ENCODE measurements at regions not wholly inside any gene's neighbourhood (a gene's known extent, or its start where the extent isn't known, plus 50 kb on each side); places are given as distances from the start of the nearest gene placed in this dataset.

GRCh38 chr12:130216031-130216430, 53.8 kb downstream of the FZD10 start:
- no peaks in the 10 kb centered on the region for H3K36me3 ChIP-seq
- no peaks in the 10 kb centered on the region for H3K27me3 ChIP-seq
- no peak overlapping the region for H3K4me3 ChIP-seq
- no peaks in the 10 kb centered on the region for H3K9me3 ChIP-seq
- TF ChIP-seq EP300 (IDR thresholded peaks at IDR 0.05) (no peak), CTCF (IDR thresholded peaks at IDR 0.05) (no peak), POLR2A (IDR thresholded peaks at IDR 0.05) (no peak)
- no peak overlapping the region for H3K27ac ChIP-seq
- H3K4me1 ChIP-seq (ENCODE audit: insufficient read depth), result no peaks in the 10 kb centered on the region
- DNase-seq, result no peak
- WGBS, 3 donors, result 74 to 83% (median 75%) methylated on average over 9 of the region's 9 CpGs
- intact Hi-C loops (cut with DNase I), result no loop called here

- 90 to 91% (median 90%) methylated on average over 12 of the region's 12 CpGs for WGBS, 3 donors
- H3K27me3 ChIP-seq, result no peaks in the 10 kb centered on the region
- intact Hi-C loops (cut with DNase I), result no loop called here
Measured at GRCh38 chr12:130218682-130219081, 56.4 kb downstream of the FZD10 start.

GRCh38 chr12:130219929-130220705, 57.9 kb downstream of the FZD10 start:
- TF ChIP-seq EP300 (IDR thresholded peaks at IDR 0.05), result no peak
- no peak for TF ChIP-seq CTCF (IDR thresholded peaks at IDR 0.05)
- TF ChIP-seq POLR2A (IDR thresholded peaks at IDR 0.05), result no peak
- intact Hi-C loops (cut with DNase I), result no loop called here
- no peak overlapping the region for H3K4me3 ChIP-seq
- no peaks in the 10 kb centered on the region for H3K9me3 ChIP-seq
- no peaks in the 10 kb centered on the region for H3K27me3 ChIP-seq
- no peak overlapping the region for H3K27ac ChIP-seq
- H3K36me3 ChIP-seq, result no peaks in the 10 kb centered on the region
- 28 to 37% (median 29%) methylated on average over 15 of the region's 15 CpGs for WGBS, 3 donors
- DNase-seq, result no peak
- no peaks in the 10 kb centered on the region for H3K4me1 ChIP-seq (ENCODE audit: insufficient read depth)

More at GRCh38 chr12:130218682-130219081, 56.4 kb downstream of the FZD10 start:
- TF ChIP-seq CTCF (IDR thresholded peaks at IDR 0.05) (no peak), EP300 (IDR thresholded peaks at IDR 0.05) (no peak), POLR2A (IDR thresholded peaks at IDR 0.05) (no peak)
- no peaks in the 10 kb centered on the region for H3K9me3 ChIP-seq
- no peak overlapping the region for H3K4me3 ChIP-seq
- no peak for DNase-seq
- no peak overlapping the region for H3K27ac ChIP-seq
- H3K36me3 ChIP-seq, result no peaks in the 10 kb centered on the region
- H3K4me1 ChIP-seq (ENCODE audit: insufficient read depth), result no peaks in the 10 kb centered on the region

- TF ChIP-seq EP300 (IDR thresholded peaks at IDR 0.05) (no peak), POLR2A (IDR thresholded peaks at IDR 0.05) (no peak), CTCF (IDR thresholded peaks at IDR 0.05) (no peak)
- no peak overlapping the region for H3K4me3 ChIP-seq
- intact Hi-C loops (cut with DNase I), result no loop called here
- H3K27ac ChIP-seq, result no peak overlapping the region
- H3K27me3 ChIP-seq, result no peaks in the 10 kb centered on the region
- H3K4me1 ChIP-seq (ENCODE audit: insufficient read depth), result no peaks in the 10 kb centered on the region
- DNase-seq, result no peak
- H3K9me3 ChIP-seq, result no peaks in the 10 kb centered on the region
- no peaks in the 10 kb centered on the region for H3K36me3 ChIP-seq
- 9 to 15% (median 9%) methylated on average over 9 of the region's 9 CpGs for WGBS, 3 donors
Measured at GRCh38 chr12:130220706-130221100, 58.4 kb downstream of the FZD10 start.
